Muscle of leg (tissue), 3 donors: ENCODE measurements at regions not wholly inside any gene's neighbourhood (a gene's known extent, or its start where the extent isn't known, plus 50 kb on each side); places are given as distances from the start of the nearest gene placed in this dataset.

Experiments used
- DNase-seq: peaks from one replicate; pipeline ENCODE4 v3.0.0; 2013
- H3K27ac ChIP-seq: one replicate; pipeline ENCODE4 v1.5.1; 2013; ENCODE audit warnings: mild to moderate bottlenecking, low read length, control low read depth
- H3K27me3 ChIP-seq: one replicate; pipeline ENCODE4 v1.6.1; 2013; ENCODE audit warnings: low read length; ENCODE audit not compliant: control insufficient read depth, insufficient read depth
- H3K36me3 ChIP-seq: one replicate; pipeline ENCODE4 v1.6.1; 2013; ENCODE audit warnings: low read length; ENCODE audit not compliant: control insufficient read depth, insufficient read depth
- H3K4me1 ChIP-seq: one replicate; pipeline ENCODE4 v1.6.1; 2013; ENCODE audit warnings: low read length; ENCODE audit not compliant: control insufficient read depth, insufficient read depth
- H3K4me3 ChIP-seq: one replicate; pipeline ENCODE4 v1.5.1; 2013; ENCODE audit warnings: low read length, control low read depth
- H3K9me3 ChIP-seq: replicated peaks from 2 replicates; pipeline ENCODE4 v1.6.1; 2013; ENCODE audit warnings: low read depth, low read length; ENCODE audit not compliant: control insufficient read depth
- WGBS: methylation state at CpG from one replicate; pipeline ENCODE4 v1.1.5; 2013; ENCODE audit warnings: missing lambda C conversion rate; ENCODE audit not compliant: insufficient coverage; 5-methylcytosine and 5-hydroxymethylcytosine counted together

GRCh38 chr1:224518528-224518927, 83.9 kb upstream of the WDR26 start:
- H3K36me3 ChIP-seq, result no peaks in the 10 kb centered on the region
- 67% methylated on average over 2 of the region's 4 CpGs for WGBS
- H3K4me3 ChIP-seq, result no peak overlapping the region

DNA sequence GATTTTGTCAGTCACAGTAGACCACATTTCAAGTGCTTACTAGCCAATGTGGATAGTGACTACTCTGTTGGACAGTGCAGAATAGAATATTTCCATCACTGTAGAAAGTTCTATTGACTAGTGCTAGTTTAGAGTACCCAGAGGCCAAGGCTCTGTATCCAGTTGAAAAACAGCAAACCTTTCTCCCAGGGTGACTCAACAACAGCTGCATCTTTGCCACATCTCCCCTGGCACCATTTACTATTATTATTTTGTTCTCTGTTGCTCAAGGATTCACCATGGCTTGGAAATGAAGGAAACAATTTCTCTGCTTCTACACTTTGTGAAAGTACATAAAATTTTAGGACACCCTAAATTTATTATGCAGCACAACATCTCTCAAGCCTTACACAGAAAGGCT, 85.3 kb upstream of the WDR26 start:
- Histone ChIP-seq H3K36me3 (no peaks in the 10 kb centered on the region), H3K4me3 (no peak overlapping the region), H3K4me1 (no peaks in the 10 kb centered on the region), H3K9me3 (peaks cover 2% of the 10 kb centered on the region), H3K27ac (no peak overlapping the region), H3K27me3 (no peaks in the 10 kb centered on the region)
- DNase-seq, result no peak

More at GRCh38 chr1:224518528-224518927, 83.9 kb upstream of the WDR26 start:
- Histone ChIP-seq H3K9me3 (peaks cover 2% of the 10 kb centered on the region), H3K27me3 (no peaks in the 10 kb centered on the region), H3K27ac (no peak overlapping the region), H3K4me1 (no peaks in the 10 kb centered on the region)
- no peak for DNase-seq

GRCh38 chr1:224520808-224521207, 86.2 kb upstream of the WDR26 start:
- no CpG with 5 or more reads among the region's 4 CpGs for WGBS
- H3K4me3 ChIP-seq, result no peak overlapping the region
- H3K36me3 ChIP-seq, result no peaks in the 10 kb centered on the region
- H3K4me1 ChIP-seq, result no peaks in the 10 kb centered on the region
- no peaks in the 10 kb centered on the region for H3K27me3 ChIP-seq
- no peak for DNase-seq
- H3K9me3 ChIP-seq, result peaks cover 2% of the 10 kb centered on the region
- H3K27ac ChIP-seq, result no peak overlapping the region

DNA sequence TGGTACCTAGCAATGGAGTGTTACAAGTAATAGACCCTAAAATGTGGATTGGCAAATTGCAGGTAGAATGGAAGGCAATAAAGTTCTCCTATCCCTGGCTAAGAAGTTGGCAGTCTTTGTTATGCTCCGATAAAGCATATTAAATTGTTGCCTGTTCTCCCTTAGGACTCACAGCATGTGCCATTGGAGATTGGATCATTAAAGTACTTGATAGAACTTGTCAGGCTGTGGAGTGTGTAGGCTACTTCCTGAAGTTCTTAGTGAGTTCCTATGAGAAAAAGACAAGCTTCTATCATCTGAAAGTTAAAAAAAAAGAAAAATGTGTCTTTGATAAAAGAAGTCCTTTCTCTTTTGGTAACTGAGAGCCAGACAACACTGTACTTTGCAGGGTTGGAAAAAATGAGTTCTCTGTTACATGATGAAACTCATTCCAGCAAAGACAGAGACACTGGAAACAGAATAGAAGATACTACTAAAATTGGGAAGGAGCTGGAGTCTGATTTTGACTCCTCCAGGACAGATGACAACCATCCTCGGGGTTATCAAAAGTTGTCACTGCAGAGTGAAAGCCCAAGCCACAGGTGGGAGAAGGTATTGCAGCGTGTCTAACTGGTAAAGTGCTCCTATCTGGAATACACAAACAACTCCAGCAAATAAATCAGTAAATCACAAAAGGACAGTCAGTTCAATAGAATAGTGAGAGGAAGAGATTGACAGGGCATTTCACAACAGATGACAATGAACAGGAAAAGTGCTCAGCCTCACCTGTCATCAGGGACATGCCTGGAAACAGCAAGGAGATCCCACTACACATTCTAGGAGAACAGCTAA, 87.5 kb upstream of the WDR26 start:
- H3K9me3 ChIP-seq, result peaks cover 2% of the 10 kb centered on the region
- H3K27ac ChIP-seq, result no peak overlapping the region
- no peaks in the 10 kb centered on the region for H3K27me3 ChIP-seq
- H3K4me3 ChIP-seq, result no peak overlapping the region
- no peak for DNase-seq
- no peaks in the 10 kb centered on the region for H3K4me1 ChIP-seq
- WGBS, result no CpG with 5 or more reads among the region's 3 CpGs
- no peaks in the 10 kb centered on the region for H3K36me3 ChIP-seq

GRCh38 chr1:224523676-224524075, 89.1 kb upstream of the WDR26 start:
- peaks cover 2% of the 10 kb centered on the region for H3K9me3 ChIP-seq
- no peaks in the 10 kb centered on the region for H3K27me3 ChIP-seq
- no peaks in the 10 kb centered on the region for H3K4me1 ChIP-seq
- no peak overlapping the region for H3K27ac ChIP-seq
- H3K36me3 ChIP-seq, result no peaks in the 10 kb centered on the region
- H3K4me3 ChIP-seq, result no peak overlapping the region
- no peak for DNase-seq

DNA sequence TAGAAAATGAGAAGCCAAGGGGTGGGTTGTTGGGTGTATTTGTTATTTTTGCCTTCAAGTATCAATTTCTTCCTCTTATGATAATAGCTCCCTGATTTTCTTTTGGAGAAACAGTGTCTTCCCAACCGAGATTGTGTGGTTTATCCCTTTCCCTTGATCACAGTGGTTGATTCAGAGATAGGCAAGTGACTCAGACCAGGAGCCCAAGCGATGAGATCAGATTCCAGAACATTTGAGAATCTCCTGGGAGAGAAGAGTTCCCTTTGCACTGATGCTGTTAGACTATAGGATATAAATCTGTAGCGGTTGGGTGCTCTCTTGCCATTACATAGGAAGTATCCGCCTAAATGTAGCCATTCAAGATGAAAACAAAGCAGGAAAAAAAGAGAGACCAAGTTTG, 90.1 kb upstream of the WDR26 start:
- peaks cover 3% of the 10 kb centered on the region for H3K4me1 ChIP-seq
- peaks cover 2% of the 10 kb centered on the region for H3K9me3 ChIP-seq
- no peak overlapping the region for H3K27ac ChIP-seq
- WGBS, result 75% methylated on average over 3 of the region's 4 CpGs
- H3K27me3 ChIP-seq, result no peaks in the 10 kb centered on the region
- no peak overlapping the region for H3K4me3 ChIP-seq
- no peaks in the 10 kb centered on the region for H3K36me3 ChIP-seq
- DNase-seq, result no peak

- Histone ChIP-seq H3K4me3 (no peak overlapping the region), H3K4me1 (peaks cover 3% of the 10 kb centered on the region), H3K27ac (no peak overlapping the region), H3K9me3 (peaks cover 2% of the 10 kb centered on the region), H3K27me3 (no peaks in the 10 kb centered on the region), H3K36me3 (no peaks in the 10 kb centered on the region)
- WGBS, result 81% methylated on average over 2 of the region's 4 CpGs
- no peak for DNase-seq
Observed at GRCh38 chr1:224525411-224526040, 90.6 kb upstream of the CNIH3 start.

GRCh38 chr1:224526771-224527170, 89.3 kb upstream of the CNIH3 start:
- no peak overlapping the region for H3K27ac ChIP-seq
- H3K36me3 ChIP-seq, result no peaks in the 10 kb centered on the region
- H3K4me1 ChIP-seq, result peaks cover 3% of the 10 kb centered on the region
- H3K27me3 ChIP-seq, result no peaks in the 10 kb centered on the region
- no peak for DNase-seq
- no peak overlapping the region for H3K4me3 ChIP-seq
- H3K9me3 ChIP-seq, result no peaks in the 10 kb centered on the region
- 81% methylated on average over 8 of the region's 10 CpGs for WGBS

GRCh38 chr1:224528900-224529299, 87.2 kb upstream of the CNIH3 start:
- Histone ChIP-seq H3K27ac (no peak overlapping the region), H3K27me3 (no peaks in the 10 kb centered on the region), H3K4me1 (peaks cover 3% of the 10 kb centered on the region), H3K36me3 (no peaks in the 10 kb centered on the region), H3K4me3 (no peak overlapping the region), H3K9me3 (no peaks in the 10 kb centered on the region)
- DNase-seq, result no peak
- WGBS, result 40% methylated on average over 1 of the region's 3 CpGs

- H3K9me3 ChIP-seq, result no peaks in the 10 kb centered on the region
- H3K4me1 ChIP-seq, result peaks cover 3% of the 10 kb centered on the region
- no peak for DNase-seq
- H3K4me3 ChIP-seq, result no peak overlapping the region
- no peaks in the 10 kb centered on the region for H3K36me3 ChIP-seq
- no peaks in the 10 kb centered on the region for H3K27me3 ChIP-seq
- 94% methylated on average over 3 of the region's 5 CpGs for WGBS
- H3K27ac ChIP-seq, result no peak overlapping the region
Observed at GRCh38 chr1:224529844-224530243, 86.3 kb upstream of the CNIH3 start.
